ENCODE measurements at regions not wholly inside any gene's neighbourhood (a gene's known extent, or its start where the extent isn't known, plus 50 kb on each side); places are given as distances from the start of the nearest gene placed in this dataset.
"Not testable (repeated sequence)": the region's sequence is repeated elsewhere in the genome, so short reads cannot be mapped to it uniquely, and the experiment has no call there.

DNA sequence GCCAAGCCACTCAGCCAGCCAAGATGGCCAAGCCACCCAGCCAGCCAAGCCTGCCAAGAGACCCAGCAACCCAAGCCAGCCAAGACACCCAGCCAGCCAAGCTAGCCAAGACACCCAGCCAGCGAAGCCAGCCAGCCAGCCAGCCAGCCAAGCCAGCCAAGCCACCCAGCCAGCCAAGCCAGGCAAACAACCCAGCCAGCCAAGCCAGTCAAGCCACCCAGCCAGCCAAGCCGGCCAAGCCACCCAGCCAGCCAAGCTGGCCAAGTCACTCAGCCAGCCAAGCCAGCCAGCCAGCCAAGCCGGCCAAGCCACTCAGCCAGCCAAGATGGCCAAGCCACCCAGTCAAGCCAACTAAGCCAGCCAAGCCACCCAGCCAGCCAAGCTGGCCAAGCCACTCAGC is 337.5 kb upstream of the PLGLB2 start:
- not testable (repeated sequence) for DNase-seq (ENCODE audit: low read depth)

DNA sequence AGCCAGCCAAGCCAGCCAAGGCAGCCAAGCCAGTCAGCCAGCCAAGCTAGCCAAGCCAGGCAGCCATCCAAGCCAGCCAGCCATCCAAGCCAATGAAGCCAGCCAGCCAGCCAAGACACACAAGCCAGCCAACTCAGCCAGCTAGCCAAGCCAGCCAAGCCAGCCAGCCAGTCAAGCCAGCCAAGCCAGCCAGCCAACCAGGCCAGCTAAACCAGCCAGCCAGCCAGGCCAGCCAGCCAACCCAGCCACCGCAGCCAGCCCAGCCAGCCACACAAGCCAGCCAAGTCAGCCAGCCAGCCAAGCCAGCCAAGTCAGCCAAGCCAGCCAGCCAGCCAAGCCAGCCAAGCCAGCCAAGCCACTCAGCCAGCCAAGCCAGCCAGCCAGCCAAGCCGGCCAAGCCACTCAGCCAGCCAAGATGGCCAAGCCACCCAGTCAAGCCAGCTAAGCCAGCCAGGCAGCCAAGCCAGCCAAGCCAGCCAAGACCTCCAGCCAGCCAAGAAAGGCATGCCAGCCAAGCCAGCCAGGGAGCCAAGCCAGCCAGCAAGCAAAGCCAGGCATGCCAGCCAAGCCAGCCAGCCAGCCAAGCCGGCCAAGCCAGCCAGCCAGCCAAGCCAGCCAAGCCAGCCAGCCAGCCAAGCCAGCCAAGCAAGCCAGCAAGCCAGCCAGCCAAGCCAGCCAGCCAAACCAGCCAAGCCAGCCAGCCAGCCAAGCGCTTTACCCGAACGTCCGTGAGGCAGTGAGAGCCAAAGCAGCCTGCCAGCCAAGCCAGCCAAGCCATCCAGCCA is 335.7 kb upstream of the PLGLB2 start:
- not testable (repeated sequence) for DNase-seq (ENCODE audit: low read depth)

DNA sequence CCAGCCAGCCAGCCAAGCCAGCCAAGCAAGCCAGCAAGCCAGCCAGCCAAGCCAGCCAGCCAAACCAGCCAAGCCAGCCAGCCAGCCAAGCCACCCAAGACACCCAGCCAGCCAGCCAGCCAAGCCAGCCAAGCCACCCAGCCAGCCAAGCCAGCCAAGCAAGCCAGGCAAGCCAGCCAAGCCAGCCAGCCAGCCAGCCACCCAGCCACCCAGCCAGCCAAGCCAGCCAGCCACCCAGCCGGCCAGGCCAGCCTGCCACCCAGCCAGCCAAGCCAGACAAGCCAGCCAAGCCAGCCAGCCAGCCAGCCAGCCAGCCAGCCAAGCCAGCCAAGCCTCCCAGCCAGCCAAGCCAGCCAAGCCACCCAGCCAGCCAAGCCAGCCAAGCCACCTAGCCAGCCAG is 333.6 kb upstream of the PLGLB2 start:
- DNase-seq (ENCODE audit: low read depth): not testable (repeated sequence)

DNA sequence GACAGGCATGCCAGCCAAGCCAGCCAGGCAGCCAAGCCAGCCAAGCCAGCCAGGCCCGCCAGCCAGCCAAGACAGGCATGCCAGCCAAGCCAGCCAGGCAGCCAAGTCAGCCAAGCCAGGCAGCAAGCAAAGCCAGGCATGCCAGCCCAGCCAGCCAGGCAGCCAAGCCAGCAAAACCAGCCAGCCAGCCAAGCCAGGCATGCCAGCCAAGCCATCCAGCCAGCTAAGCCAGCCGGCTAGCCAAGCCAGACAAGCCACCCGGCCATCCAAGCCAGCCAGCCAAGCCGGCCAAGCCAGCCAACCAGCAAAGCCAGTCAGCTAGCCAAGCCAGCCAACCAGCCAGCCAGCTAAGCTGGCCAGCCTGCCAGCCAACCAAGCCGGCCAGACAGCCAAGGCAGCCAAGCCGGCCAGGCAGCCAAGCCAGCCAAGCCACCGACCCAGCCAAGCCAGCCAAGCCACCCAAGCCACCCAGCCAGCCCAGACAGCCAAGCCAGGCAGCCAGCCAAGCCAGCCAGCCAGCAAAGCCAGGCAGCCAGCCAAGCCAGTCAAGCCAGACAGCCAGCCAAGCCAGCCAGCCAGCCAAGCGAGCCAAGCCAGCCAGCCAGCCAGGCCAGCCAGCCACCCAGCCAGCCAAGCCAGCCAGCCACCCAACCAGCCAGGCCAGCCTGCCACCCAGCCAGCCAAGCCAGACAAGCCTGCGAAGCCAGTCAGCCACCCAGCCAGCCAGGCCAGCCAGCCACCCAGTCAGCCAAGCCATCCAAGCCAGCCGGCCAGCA is 332.9 kb upstream of the PLGLB2 start:
- not testable (repeated sequence) for DNase-seq (ENCODE audit: low read depth)

DNA sequence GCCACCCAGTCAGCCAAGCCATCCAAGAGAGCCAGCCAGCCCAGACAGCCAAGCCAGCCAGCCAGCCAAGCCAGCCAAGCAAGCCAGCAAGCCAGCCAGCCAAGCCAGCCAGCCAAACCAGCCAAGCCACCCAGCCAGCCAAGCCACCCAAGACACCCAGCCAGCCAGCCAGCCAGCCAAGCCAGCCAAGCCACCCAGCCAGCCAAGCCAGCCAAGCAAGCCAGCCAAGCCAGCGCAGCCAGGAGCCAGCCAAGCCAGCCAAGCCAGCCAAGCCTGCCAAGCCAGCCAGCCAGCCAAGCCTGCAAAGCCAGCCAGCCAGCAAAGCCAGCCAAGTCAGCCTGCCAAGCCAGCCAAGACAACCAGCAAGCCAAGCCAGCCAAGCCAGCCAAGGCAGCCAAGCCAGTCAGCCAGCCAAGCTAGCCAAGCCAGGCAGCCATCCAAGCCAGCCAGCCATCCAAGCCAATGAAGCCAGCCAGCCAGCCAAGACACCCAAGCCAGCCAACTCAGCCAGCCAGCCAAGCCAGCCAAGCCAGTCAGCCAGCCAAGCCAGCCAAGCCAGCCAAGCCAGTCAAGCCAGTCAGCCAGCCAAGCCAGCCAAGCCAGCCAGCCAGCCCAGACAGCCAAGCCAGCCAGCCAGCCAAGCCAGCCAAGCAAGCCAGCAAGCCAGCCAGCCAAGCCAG is 332.2 kb upstream of the PLGLB2 start:
- DNase-seq (ENCODE audit: low read depth): not testable (repeated sequence)

DNA sequence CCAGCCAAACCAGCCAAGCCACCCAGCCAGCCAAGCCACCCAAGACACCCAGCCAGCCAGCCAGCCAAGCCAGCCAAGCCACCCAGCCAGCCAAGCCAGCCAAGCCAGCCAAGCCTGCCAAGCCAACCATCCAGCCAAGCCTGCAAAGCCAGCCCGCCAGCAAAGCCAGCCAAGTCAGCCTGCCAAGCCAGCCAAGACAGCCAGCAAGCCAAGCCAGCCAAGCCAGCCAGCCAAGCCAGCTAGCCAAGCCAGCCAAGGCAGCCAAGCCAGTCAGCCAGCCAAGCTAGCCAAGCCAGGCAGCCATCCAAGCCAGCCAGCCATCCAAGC is 331.7 kb upstream of the PLGLB2 start:
- DNase-seq (ENCODE audit: low read depth): not testable (repeated sequence)

DNA sequence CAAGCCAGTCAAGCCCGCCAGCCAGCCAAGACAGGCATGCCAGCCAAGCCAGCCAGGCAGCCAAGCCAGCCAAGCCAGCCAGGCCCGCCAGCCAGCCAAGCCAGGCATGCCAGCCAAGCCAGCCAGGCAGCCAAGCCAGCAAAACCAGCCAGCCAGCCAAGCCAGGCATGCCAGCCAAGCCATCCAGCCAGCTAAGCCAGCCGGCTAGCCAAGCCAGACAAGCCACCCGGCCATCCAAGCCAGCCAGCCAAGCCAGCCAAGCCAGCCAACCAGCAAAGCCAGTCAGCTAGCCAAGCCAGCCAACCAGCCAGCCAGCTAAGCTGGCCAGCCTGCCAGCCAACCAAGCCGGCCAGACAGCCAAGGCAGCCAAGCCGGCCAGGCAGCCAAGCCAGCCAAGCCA is 330.7 kb upstream of the PLGLB2 start:
- DNase-seq (ENCODE audit: low read depth): not testable (repeated sequence)

DNA sequence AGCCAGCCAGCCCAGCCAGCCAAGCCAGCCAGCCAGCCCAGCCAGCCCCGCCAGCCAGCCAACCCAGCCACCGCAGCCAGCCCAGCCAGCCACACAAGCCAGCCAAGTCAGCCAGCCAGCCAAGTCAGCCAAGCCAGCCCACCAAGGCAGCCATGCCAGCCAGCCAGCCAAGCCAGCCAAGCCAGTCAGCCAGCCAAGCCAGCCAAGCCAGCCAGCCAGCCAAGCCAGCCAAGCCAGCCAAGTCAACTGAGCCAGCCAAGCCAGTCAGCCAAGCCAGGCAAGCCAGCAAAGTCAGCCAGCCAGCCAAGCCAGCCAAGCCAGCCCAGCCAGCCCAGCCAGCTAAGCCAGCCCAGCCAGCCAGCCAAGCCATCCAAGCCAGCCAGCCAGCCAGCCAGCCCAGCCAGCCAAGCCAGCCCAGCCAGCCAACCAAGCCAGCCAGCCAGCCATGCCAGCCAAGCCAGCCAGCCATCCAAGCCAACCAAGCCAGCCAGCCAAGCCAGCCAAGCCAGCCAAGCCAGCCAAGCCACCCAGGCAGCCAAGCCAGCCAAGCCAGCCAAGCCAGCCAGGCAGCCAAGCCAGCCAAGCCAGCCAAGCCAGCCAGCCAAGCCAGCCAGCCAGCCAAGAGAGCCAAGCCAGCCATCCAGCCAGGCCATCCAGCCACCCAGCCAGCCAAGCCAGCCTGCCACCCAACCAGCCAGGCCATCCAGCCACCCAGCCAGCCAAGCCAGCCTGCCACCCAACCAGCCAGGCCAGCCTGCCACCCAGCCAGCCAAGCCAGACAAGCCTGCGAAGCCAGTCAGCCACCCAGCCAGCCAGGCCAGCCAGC is 329.9 kb upstream of the PLGLB2 start:
- DNase-seq (ENCODE audit: low read depth): not testable (repeated sequence)

DNA sequence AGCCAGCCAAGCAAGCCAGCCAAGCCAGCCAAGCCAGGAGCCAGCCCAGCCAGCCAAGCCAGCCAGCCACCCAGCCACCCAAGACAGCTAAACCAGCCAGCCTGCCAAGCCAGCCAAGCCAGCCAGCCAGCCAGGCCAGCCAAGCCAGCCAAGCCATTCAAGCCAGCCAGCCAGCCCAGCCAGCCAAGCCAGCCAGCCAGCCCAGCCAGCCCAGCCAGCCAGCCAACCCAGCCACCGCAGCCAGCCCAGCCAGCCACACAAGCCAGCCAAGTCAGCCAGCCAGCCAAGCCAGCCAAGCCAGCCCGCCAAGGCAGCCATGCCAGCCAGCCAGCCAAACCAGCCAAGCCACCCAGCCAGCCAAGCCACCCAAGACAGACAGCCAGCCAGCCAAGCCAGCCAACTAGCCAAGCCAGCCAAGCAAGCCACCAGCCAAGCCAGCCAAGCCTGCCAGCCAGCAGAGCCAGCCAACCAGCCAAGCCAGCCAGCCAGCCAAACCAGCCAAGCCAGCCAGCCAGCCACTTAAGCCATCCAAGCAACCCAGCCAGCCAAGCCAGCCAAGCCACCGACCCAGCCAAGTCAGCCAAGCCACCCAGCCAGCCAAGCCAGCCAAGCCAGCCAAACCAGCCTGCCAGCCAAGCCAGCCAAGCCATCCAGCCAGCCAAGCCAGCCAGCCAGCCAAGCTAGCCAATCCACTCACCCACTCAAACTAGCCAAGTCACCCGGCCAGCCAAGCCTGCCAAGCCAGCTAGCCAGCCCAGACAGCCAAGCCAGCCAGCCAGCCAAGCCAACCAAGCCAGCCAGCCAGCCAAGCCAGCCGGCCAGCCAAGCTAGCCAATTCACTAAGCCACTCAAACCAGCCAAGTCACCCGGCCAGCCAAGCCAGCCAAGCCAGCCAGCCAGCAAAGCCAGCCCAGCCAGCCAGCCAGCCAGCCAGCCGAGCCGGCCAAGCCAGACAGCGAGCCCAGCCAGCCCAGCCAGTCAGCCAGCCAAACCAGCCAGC is 328.8 kb upstream of the PLGLB2 start:
- DNase-seq (ENCODE audit: low read depth): not testable (repeated sequence)

DNA sequence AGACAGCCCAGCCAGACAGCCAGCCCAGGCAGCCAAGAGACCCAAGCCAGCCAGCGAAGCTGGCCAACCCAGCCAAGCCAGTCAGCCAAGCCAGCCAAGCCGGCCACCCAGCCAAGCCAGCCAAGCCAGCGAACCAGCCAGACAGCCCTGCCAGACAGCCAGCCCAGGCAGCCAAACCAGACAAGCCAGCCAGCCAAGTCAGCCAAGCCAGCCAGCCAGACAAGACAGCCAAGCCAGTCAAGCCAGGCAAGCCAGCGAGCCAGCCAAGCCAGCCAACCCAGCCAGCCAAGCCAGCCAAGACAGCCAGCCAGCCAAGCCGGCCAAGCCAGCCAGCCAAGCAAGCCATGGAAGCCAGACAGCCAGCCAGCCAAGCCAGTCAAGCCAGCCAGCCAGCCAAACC is 327.9 kb upstream of the PLGLB2 start:
- DNase-seq (ENCODE audit: low read depth): not testable (repeated sequence)

DNA sequence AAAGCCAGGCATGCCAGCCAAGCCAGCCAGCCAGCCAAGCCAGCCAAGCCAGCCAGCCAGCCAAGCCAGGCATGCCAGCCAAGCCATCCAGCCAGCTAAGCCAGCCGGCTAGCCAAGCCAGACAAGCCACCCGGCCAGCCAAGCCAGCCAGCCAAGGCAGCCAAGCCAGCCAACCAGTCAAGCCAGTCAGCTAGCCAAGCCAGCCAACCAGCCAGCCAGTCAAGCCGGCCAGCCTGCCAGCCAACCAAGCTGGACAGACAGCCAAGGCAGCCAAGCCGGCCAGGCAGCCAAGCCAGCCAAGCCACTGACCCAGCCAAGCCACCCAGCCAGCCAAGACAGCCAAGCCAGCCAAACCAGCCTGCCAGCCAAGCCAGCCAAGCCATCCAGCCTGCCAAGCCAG is 326.9 kb upstream of the PLGLB2 start:
- DNase-seq (ENCODE audit: low read depth): not testable (repeated sequence)

DNA sequence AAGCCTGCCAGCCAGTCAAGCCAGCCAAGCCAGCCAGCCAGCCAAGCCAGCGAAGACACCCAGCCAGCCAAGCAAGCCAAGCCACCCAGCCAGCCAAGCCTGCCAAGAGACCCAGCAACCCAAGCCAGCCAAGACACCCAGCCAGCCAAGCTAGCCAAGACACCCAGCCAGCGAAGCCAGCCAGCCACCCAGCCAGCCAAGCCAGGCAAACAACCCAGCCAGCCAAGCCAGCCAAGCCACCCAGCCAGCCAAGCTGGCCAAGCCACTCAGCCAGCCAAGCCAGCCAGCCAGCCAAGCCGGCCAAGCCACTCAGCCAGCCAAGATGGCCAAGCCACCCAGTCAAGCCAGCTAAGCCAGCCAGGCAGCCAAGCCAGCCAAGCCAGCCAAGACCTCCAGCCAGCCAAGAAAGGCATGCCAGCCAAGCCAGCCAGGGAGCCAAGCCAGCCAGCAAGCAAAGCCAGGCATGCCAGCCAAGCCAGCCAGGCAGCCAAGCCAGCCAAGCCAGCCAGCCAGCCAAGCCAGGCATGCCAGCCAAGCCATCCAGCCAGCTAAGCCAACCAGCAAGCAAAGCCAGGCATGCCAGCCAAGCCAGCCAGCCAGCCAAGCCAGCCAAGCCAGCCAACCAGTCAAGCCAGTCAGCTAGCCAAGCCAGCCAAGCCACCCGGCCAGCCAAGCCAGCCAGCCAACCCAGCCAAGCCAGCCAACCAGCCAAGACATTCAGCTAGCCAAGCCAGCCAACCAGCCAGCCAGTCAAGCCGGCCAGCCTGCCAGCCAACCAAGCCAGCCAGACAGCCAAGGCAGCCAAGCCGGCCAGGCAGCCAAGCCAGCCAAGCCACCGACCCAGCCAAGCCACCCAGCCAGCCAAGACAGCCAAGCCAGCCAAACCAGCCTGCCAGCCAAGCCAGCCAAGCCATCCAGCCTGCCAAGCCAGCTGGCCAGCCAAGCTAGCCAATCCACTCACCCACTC is 323.8 kb upstream of the PLGLB2 start:
- DNase-seq (ENCODE audit: low read depth): not testable (repeated sequence)

DNA sequence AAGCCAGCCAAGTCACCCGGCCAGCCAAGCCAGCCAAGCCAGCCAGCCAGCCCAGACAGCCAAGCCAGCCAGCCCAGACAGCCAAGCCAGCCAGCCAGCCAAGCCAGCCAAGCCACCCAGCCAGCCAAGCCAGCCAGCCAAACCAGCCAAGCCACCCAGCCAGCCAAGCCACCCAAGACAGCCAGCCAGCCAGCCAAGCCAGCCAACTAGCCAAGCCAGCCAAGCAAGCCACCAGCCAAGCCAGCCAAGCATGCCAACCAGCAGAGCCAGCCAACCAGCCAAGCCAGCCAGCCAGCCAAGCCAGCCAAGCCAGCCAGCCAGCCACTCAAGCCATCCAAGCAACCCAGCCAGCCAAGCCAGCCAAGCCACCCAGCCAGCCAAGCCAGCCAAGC is 323.1 kb upstream of the PLGLB2 start:
- DNase-seq (ENCODE audit: low read depth): not testable (repeated sequence)

DNA sequence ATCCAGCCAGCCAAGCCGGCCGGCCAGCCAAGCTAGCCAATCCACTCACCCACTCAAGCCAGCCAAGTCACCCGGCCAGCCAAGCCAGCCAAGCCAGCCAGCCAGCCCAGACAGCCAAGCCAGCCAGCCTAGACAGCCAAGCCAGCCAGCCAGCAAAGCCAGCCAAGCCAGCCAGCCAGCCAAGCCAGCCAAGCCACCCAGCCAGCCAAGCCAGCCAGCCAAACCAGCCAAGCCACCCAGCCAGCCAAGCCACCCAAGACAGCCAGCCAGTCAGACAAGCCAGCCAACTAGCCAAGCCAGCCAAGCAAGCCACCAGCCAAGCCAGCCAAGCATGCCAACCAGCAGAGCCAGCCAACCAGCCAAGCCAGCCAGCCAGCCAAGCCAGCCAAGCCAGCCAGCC is 322.7 kb upstream of the PLGLB2 start:
- not testable (repeated sequence) for DNase-seq (ENCODE audit: low read depth)

DNA sequence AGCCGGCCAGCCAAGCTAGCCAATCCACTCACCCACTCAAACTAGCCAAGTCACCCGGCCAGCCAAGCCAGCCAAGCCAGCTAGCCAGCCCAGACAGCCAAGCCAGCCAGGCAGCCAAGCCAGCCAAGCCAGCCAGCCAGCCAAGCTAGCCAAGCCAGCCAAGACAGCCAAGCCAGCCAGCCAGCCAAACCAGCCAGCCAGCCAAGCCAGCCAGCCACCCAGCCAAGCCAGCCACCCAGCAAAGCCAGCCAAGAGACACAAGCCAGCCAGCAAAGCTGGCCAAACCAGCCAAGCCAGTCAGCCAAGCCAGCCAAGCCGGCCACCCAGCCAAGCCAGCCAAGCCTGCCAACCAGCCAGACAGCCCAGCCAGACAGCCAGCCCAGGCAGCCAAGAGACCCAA is 322.2 kb upstream of the PLGLB2 start:
- not testable (repeated sequence) for DNase-seq (ENCODE audit: low read depth)

DNA sequence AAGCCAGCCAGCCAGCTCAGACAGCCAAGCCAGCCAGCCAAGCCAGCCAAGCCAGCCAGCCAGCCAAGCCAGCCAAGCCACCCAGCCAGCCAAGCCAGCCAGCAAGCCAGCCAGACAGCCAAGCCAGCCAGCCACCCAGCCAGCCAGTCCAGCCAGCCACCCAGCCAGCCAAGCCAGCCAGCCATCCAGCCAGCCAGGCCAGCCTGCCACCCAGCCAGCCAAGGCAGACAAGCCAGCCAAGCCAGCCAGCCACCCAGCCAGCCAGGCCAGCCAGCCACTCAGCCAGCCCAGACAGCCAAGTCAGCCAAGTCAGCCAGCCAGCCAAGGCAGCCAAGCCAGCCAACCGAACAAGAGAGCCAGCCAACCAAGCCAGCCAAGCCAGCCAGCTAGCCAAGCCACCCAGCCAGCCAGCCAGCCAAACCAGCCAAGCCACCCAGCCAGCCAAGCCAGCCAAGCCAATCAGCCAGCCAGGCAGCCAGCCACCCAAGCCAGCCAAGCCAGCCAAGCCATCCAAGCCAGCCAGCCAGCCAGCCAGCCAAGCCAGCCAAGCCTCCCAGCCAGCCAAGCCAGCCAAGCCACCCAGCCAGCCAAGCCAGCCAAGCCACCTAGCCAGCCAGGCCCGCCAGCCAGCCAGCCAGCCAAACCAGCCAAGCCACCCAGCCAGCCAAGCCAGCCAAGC is 319.3 kb upstream of the PLGLB2 start:
- not testable (repeated sequence) for DNase-seq (ENCODE audit: low read depth)

DNA sequence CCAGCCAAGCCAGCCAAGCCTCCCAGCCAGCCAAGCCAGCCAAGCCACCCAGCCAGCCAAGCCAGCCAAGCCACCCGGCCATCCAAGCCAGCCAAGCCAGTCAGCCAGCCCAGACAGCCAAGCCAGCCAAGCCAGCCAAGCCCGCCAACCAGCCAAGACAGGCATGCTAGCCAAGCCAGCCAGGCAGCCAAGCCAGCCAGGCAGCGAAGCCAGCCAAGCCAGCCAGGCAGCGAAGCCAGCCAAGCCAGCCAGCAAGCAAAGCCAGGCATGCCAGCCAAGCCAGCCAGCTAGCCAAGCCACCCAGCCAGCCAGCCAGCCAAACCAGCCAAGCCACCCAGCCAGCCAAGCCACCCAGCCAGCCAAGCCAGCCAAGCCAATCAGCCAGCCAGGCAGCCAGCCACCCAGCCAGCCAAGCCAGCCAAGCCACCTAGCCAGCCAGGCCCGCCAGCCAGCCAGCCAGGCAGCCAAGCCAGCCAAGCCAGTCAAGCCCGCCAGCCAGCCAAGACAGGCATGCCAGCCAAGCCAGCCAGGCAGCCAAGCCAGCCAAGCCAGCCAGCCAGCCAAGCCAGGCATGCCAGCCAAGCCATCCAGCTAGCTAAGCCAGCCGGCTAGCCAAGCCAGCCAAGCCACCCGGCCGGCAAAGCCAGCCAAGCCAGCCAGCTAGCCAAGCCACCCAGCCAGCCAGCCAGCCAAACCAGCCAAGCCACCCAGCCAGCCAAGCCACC is 318.5 kb upstream of the PLGLB2 start:
- DNase-seq (ENCODE audit: low read depth): not testable (repeated sequence)

DNA sequence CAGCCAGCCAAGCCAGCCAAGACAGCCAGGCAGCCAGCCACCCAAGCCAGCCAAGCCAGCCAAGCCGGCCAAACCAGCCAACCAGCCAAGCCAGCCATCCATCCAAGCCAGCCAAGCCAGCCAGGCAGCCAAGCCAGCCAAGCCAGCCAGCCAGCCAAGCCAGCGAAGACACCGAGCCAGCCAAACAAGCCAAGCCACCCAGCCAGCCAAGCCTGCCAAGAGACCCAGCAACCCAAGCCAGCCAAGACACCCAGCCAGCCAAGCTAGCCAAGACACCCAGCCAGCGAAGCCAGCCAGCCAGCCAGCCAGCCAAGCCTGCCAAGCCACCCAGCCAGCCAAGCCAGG is 318.0 kb upstream of the PLGLB2 start:
- not testable (repeated sequence) for DNase-seq (ENCODE audit: low read depth)

Measured in iris pigment epithelial cell (primary cell).